GM23248 (cell line): ENCODE measurements at regions not wholly inside any gene's neighbourhood (a gene's known extent, or its start where the extent isn't known, plus 50 kb on each side); places are given as distances from the start of the nearest gene placed in this dataset.

ENCODE experiments used
- DNase-seq: peaks from one replicate; pipeline ENCODE4 v3.0.0-alpha.2; 2015
- H2AFZ ChIP-seq: fragments of 200-600 bp; sonication (generic); 2 replicates; pipeline ENCODE4 v1.6.1; 2016; ENCODE audit warnings: antibody characterized with exemption
- H3F3A ChIP-seq: fragments of 200-600 bp; sonication (generic); 2 replicates; pipeline ENCODE4 v1.6.1; 2016; ENCODE audit warnings: mild to moderate bottlenecking, antibody characterized with exemption, mixed run types; ENCODE audit not compliant: insufficient read depth
- H3K27ac ChIP-seq: fragments of 200-600 bp; sonication (generic); 2 replicates; pipeline ENCODE4 v1.5.1; 2016; ENCODE audit warnings: mild to moderate bottlenecking
- H3K27me3 ChIP-seq: fragments of 200-600 bp; sonication (generic); replicated peaks from 2 replicates; pipeline ENCODE4 v1.6.1; 2016; ENCODE audit warnings: mild to moderate bottlenecking; ENCODE audit not compliant: insufficient read depth
- H3K36me3 ChIP-seq: fragments of 200-600 bp; sonication (generic); 2 replicates; pipeline ENCODE4 v1.6.1; 2016; ENCODE audit warnings: low read depth, mild to moderate bottlenecking
- H3K4me1 ChIP-seq: fragments of 200-600 bp; sonication (generic); 2 replicates; pipeline ENCODE4 v1.6.1; 2016; ENCODE audit warnings: mild to moderate bottlenecking; ENCODE audit not compliant: insufficient read depth
- H3K4me2 ChIP-seq: fragments of 200-600 bp; sonication (generic); one replicate; pipeline ENCODE4 v1.6.1; 2016; ENCODE audit warnings: mild to moderate bottlenecking; ENCODE audit not compliant: unreplicated experiment
- H3K4me3 ChIP-seq: fragments of 200-600 bp; sonication (generic); 2 replicates; pipeline ENCODE4 v1.5.1; 2016; ENCODE audit warnings: mild to moderate bottlenecking
- H3K79me2 ChIP-seq: fragments of 200-600 bp; sonication (generic); 2 replicates; pipeline ENCODE4 v1.6.1; 2016; ENCODE audit warnings: mild to moderate bottlenecking; ENCODE audit not compliant: insufficient read depth
- H3K9ac ChIP-seq: fragments of 200-600 bp; sonication (generic); 2 replicates; pipeline ENCODE4 v1.6.1; 2016; ENCODE audit warnings: mild to moderate bottlenecking
- H3K9me2 ChIP-seq: fragments of 200-600 bp; sonication (generic); 2 replicates; pipeline ENCODE4 v1.6.1; 2016; ENCODE audit warnings: mixed run types, mild to moderate bottlenecking, moderate library complexity; ENCODE audit not compliant: insufficient read depth
- H3K9me3 ChIP-seq: fragments of 200-600 bp; sonication (generic); one replicate; pipeline ENCODE4 v1.6.1; 2017; ENCODE audit warnings: low read depth
- H4K20me1 ChIP-seq: fragments of 200-600 bp; sonication (generic); 2 replicates; pipeline ENCODE4 v1.6.0; 2016; ENCODE audit not compliant: insufficient read depth
- EZH2 ChIP-seq: fragments of 200-600 bp; sonication (generic); IDR thresholded peaks from 2 replicates; pipeline ENCODE4 v1.6.1; 2018; ENCODE audit warnings: antibody characterized with exemption, mild to moderate bottlenecking; ENCODE audit not compliant: insufficient read depth, poor library complexity, severe bottlenecking
- EZH2phosphoT487 ChIP-seq: fragments of 200-600 bp; sonication (generic); IDR thresholded peaks from 2 replicates; pipeline ENCODE4 v1.6.1; 2018; ENCODE audit warnings: antibody characterized with exemption, moderate library complexity, mild to moderate bottlenecking, low read depth; ENCODE audit not compliant: insufficient read depth
- WGBS, 2 experiments: methylation state at CpG; one replicate each; pipeline ENCODE4 v1.1.6; 2015 to 2017; ENCODE audit warnings: low lambda C conversion rate in 2 of 2, low coverage in 1 of 2; ENCODE audit errors: missing lambda C conversion rate in 2 of 2; 5-methylcytosine and 5-hydroxymethylcytosine counted together
- in situ Hi-C: fragments of 300-500 bp; cut with MboI; formaldehyde crosslinking; loops from 2 replicates; pipeline ENCODE4 v1.15.0; 2020

DNA sequence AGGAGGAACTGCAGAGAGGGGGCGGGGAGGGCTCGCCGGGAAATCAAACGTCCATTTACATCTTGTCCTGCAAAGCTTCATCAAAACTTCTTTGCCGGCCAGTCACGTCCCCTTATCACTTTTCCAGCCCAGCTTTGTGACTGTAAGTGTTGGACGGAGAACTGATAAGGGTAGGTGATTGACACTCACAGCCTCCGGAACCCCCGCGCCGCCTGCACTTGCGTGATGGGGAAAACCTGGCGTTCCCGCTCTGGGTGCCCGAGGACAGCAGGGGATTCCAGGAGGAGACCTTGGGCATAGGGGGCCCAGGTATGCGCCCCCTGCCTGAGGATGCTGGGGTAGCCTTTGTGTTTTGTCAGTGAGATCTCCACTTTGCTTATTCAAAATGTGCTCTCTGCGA lies 72.8 kb upstream of the ANKRD34C start:
- H3K27ac ChIP-seq: no peak overlapping the region
- 58 to 64% methylated on average over 17 of the region's 17 CpGs for WGBS, 2 experiments
- no peaks in the 10 kb centered on the region for H3F3A ChIP-seq
- no peaks in the 10 kb centered on the region for H4K20me1 ChIP-seq
- H2AFZ ChIP-seq: no peak overlapping the region
- no peaks in the 10 kb centered on the region for H3K4me1 ChIP-seq
- H3K79me2 ChIP-seq: no peaks in the 10 kb centered on the region
- in situ Hi-C loops: no loop called here
- H3K4me3 ChIP-seq: no peak overlapping the region
- no peak for DNase-seq
- H3K9ac ChIP-seq: no peak overlapping the region
- no peaks in the 10 kb centered on the region for H3K9me2 ChIP-seq
- no peaks in the 10 kb centered on the region for H3K36me3 ChIP-seq
- no peak for TF ChIP-seq EZH2
- TF ChIP-seq EZH2phosphoT487: no peak
- no peaks in the 10 kb centered on the region for H3K9me3 ChIP-seq
- no peak overlapping the region for H3K4me2 ChIP-seq
- no peaks in the 10 kb centered on the region; the same call in 1 of the 2 replicates for H3K27me3 ChIP-seq

- TF ChIP-seq EZH2phosphoT487 (no peak), EZH2 (no peak)
- DNase-seq: no peak
- no peak overlapping the region for H3K4me2 ChIP-seq
- H3K27me3 ChIP-seq: no peaks in the 10 kb centered on the region; the same call in 1 of the 2 replicates
- no peak overlapping the region for H3K27ac ChIP-seq
- H3K9ac ChIP-seq: no peak overlapping the region
- H3K4me1 ChIP-seq: no peaks in the 10 kb centered on the region
- no peaks in the 10 kb centered on the region for H3K9me2 ChIP-seq
- no peaks in the 10 kb centered on the region for H3F3A ChIP-seq
- in situ Hi-C loops: no loop called here
- H3K79me2 ChIP-seq: no peaks in the 10 kb centered on the region
- no peaks in the 10 kb centered on the region for H4K20me1 ChIP-seq
- WGBS, 2 experiments: 75 to 79% methylated on average over 7 of the region's 7 CpGs
- H3K4me3 ChIP-seq: no peak overlapping the region
- H2AFZ ChIP-seq: no peak overlapping the region
- H3K36me3 ChIP-seq: no peaks in the 10 kb centered on the region
- no peaks in the 10 kb centered on the region for H3K9me3 ChIP-seq
These were observed 73.4 kb upstream of the ANKRD34C start for GRCh38 chr15:79209116-79209515.

DNA sequence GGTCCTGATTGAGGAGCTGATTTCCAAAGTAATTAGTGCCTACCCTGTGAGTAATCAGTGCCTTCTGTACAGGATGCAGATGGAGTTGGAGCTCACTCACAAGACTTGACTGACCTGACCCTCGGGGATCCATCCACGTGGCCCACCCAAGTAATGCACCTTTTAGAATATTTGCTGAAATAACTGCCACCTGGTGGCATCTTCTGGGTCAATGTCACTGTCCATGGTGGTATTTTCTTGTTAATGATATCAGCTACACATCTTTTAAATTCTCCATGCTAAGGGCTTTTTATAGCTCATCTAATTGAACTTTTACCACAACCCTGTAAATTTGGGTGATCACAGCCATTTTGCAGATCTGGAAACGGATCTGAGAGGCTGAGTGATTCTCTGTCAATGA lies 74.3 kb upstream of the ANKRD34C start:
- Histone ChIP-seq H3K36me3 (no peaks in the 10 kb centered on the region), H3K27me3 (peaks cover 8% of the 10 kb centered on the region), H3K4me2 (no peak overlapping the region), H3K4me1 (no peaks in the 10 kb centered on the region), H3K4me3 (no peak overlapping the region), H3K27ac (no peak overlapping the region), H2AFZ (no peak overlapping the region), H4K20me1 (no peaks in the 10 kb centered on the region), H3F3A (no peaks in the 10 kb centered on the region), H3K9me3 (no peaks in the 10 kb centered on the region), H3K9ac (no peak overlapping the region), H3K9me2 (no peaks in the 10 kb centered on the region), H3K79me2 (no peaks in the 10 kb centered on the region)
- in situ Hi-C loops: no loop called here
- WGBS, 2 experiments: 6 to 17% methylated on average over 3 of the region's 3 CpGs
- no peak for TF ChIP-seq EZH2
- no peak for TF ChIP-seq EZH2phosphoT487
- DNase-seq: no peak

DNA sequence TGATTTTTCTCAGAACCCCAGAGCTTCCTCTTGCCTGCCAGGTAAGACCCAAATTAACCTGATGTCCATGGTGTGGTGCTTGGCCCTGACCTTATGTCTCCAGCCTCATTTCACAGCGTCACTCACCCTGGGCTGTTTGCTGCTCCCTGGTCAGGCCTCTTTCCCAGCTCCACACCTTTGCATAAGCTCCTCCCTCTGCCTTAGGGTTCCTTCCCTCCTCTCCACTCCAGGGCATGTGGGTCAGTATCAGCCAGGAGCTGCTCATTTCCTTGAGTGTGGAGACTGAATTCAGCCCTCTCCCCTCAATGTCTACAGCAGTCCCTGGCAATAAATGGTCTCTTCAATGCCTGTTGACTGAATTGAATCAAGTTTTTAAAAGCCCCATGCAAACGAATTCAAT lies 75.6 kb upstream of the ANKRD34C start:
- WGBS, 2 experiments: 24 to 42% methylated on average over 2 of the region's 2 CpGs
- no peaks in the 10 kb centered on the region for H3K36me3 ChIP-seq
- H4K20me1 ChIP-seq: no peaks in the 10 kb centered on the region
- H3K4me2 ChIP-seq: no peak overlapping the region
- no peak overlapping the region for H3K27ac ChIP-seq
- TF ChIP-seq EZH2phosphoT487: no peak
- TF ChIP-seq EZH2: no peak
- no peaks in the 10 kb centered on the region for H3K79me2 ChIP-seq
- no peaks in the 10 kb centered on the region for H3K4me1 ChIP-seq
- no peaks in the 10 kb centered on the region for H3F3A ChIP-seq
- H3K27me3 ChIP-seq: peaks cover 14% of the 10 kb centered on the region
- H3K4me3 ChIP-seq: no peak overlapping the region
- H2AFZ ChIP-seq: no peak overlapping the region
- no peaks in the 10 kb centered on the region for H3K9me3 ChIP-seq
- no peaks in the 10 kb centered on the region for H3K9me2 ChIP-seq
- in situ Hi-C loops: no loop called here
- no peak overlapping the region for H3K9ac ChIP-seq
- DNase-seq: no peak

DNA sequence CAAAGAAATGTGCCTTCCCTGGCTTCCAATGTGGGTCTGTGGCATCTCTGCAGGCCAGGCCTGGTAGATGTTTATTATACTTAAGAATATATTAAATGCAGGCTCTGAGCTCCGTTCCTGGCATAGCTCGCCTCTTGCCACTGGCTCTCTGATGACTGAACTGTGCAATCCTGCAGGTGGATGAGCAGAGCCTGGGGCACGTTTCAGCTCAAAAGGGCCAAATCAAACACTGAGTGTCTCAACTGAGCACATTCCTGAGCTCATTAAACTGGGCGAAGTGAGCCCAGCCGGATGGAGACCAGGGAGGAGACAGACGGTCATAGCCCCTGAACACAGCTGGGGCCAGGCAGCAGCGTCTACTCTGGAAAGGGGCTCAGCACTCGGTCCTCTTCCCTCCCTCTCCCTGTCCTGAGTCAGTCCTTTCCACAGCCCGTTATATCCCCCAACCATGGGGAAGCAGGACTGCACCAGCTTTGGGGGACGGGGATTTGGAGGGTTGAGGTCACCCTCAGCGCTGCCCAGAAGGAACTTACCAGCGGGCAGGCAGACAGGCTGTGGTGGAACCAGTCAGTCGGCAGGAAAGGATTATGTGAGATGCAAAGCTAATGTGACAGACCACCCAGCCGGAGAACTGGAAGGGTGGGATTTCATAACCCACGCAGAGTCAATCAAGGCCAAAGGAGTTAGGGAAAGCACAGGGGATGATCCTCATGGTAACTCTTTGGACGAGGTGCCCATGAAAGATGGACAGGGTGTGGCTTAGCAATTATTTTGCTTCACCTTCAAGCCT lies 77.4 kb upstream of the ANKRD34C start:
- 24% methylated on average over 16 of the region's 16 CpGs for WGBS, 2 experiments
- Histone ChIP-seq H3K9ac (no peak overlapping the region), H3K9me3 (no peaks in the 10 kb centered on the region), H3K79me2 (no peaks in the 10 kb centered on the region), H3K36me3 (no peaks in the 10 kb centered on the region), H2AFZ (no peak overlapping the region), H3K4me1 (no peaks in the 10 kb centered on the region), H3K4me2 (no peak overlapping the region), H3K4me3 (no peak overlapping the region), H3F3A (no peaks in the 10 kb centered on the region), H3K27me3 (peaks cover 21% of the 10 kb centered on the region), H4K20me1 (no peaks in the 10 kb centered on the region), H3K9me2 (no peaks in the 10 kb centered on the region), H3K27ac (no peak overlapping the region)
- DNase-seq: no peak
- in situ Hi-C loops: no loop called here
- TF ChIP-seq EZH2phosphoT487 (no peak), EZH2 (no peak)
